Activated T-cell treated with anti-CD3 and anti-CD28 coated beads, Interleukin-2, amount 50 U/mL, for 24 hours (primary cell): ENCODE measurements at regions not wholly inside any gene's neighbourhood (a gene's known extent, or its start where the extent isn't known, plus 50 kb on each side); places are given as distances from the start of the nearest gene placed in this dataset.
"Not testable (repeated sequence)": the region's sequence is repeated elsewhere in the genome, so short reads cannot be mapped to it uniquely, and the experiment has no call there.

Experiments used
- DNase-seq: peaks from one replicate; pipeline ENCODE4 v3.0.0-alpha.2; 2020
- H3K27ac Mint-ChIP-seq: 2 replicates; pipeline ENCODE4 v1.8.0; 2020; ENCODE audit warnings: mild to moderate bottlenecking, mixed read lengths
- H3K27me3 Mint-ChIP-seq: 2 replicates; pipeline ENCODE4 v1.8.0; 2020; ENCODE audit warnings: mixed read lengths
- H3K36me3 Mint-ChIP-seq: 2 replicates; pipeline ENCODE4 v1.8.0; 2020; ENCODE audit warnings: low read depth, mixed read lengths
- H3K4me1 Mint-ChIP-seq: 2 replicates; pipeline ENCODE4 v1.8.0; 2020; ENCODE audit warnings: low read depth, mixed read lengths
- H3K4me3 Mint-ChIP-seq: 2 replicates; pipeline ENCODE4 v1.8.0; 2020; ENCODE audit warnings: mild to moderate bottlenecking, moderate library complexity, mixed read lengths
- H3K9me3 Mint-ChIP-seq: 2 replicates; pipeline ENCODE4 v1.8.0; 2020; ENCODE audit warnings: mixed read lengths

- Mint-ChIP-seq H3K4me3 (no peak overlapping the region), H3K36me3 (no peaks in the 10 kb centered on the region), H3K9me3 (peaks cover 4% of the 10 kb centered on the region), H3K27me3 (peaks cover 2% of the 10 kb centered on the region), H3K27ac (no peak overlapping the region), H3K4me1 (no peaks in the 10 kb centered on the region)
- no peak for DNase-seq
Measured at GRCh38 chr1:242710286-242710685, 185.8 kb upstream of the PLD5 start.

- Mint-ChIP-seq H3K4me1 (no peaks in the 10 kb centered on the region), H3K9me3 (no peaks in the 10 kb centered on the region), H3K4me3 (no peak overlapping the region), H3K36me3 (no peaks in the 10 kb centered on the region), H3K27me3 (peaks cover 10% of the 10 kb centered on the region), H3K27ac (no peak overlapping the region)
- DNase-seq, result no peak
Measured at GRCh38 chr1:242703467-242703866, 179.0 kb upstream of the PLD5 start.

DNA sequence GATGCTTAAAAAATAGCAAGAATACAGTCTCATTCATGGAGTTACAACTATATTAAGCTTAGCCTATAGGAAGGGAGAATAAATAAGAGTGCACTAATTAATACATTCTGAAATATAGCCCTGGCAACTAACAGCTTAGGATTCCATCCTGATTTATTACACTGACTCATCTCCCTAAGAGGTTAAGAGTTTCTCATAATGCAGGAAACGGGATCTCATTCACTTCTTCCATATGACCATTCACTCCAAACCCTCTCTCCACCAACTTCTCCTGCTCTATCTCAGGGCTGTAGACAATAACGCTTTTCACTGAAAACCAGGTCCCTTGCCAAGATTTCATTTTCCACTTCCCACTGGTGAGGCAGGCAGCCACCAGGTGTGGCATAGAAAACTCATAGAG is 168.5 kb upstream of the PLD5 start:
- Mint-ChIP-seq H3K27me3 (no peaks in the 10 kb centered on the region), H3K9me3 (peaks cover 4% of the 10 kb centered on the region)

DNA sequence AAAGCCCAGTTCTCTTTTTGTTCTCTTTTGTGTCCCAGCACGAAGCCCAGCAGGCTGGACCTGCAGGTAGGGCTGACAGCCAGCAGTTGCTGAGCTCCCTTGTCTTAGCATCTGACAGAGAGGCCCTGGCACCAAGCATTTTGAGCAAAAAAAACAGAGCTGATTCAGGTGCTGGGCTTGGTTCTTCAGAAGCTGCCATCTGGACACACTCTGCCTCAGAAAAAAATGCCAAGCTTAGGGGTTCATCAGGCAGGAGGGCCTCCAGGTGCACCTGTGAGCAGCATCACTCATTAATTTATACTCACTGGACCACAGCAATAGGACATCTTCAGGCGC is 167.1 kb upstream of the PLD5 start:
- DNase-seq, result no peak
- Mint-ChIP-seq H3K9me3 (peaks cover 4% of the 10 kb centered on the region), H3K36me3 (no peaks in the 10 kb centered on the region), H3K27me3 (no peaks in the 10 kb centered on the region), H3K4me1 (no peaks in the 10 kb centered on the region), H3K27ac (no peak overlapping the region), H3K4me3 (no peak overlapping the region)

More for the DNA sequence above, 168.5 kb upstream of the PLD5 start:
- Mint-ChIP-seq H3K27ac (no peak overlapping the region), H3K36me3 (no peaks in the 10 kb centered on the region), H3K4me1 (no peaks in the 10 kb centered on the region), H3K4me3 (no peak overlapping the region)
- no peak for DNase-seq

DNA sequence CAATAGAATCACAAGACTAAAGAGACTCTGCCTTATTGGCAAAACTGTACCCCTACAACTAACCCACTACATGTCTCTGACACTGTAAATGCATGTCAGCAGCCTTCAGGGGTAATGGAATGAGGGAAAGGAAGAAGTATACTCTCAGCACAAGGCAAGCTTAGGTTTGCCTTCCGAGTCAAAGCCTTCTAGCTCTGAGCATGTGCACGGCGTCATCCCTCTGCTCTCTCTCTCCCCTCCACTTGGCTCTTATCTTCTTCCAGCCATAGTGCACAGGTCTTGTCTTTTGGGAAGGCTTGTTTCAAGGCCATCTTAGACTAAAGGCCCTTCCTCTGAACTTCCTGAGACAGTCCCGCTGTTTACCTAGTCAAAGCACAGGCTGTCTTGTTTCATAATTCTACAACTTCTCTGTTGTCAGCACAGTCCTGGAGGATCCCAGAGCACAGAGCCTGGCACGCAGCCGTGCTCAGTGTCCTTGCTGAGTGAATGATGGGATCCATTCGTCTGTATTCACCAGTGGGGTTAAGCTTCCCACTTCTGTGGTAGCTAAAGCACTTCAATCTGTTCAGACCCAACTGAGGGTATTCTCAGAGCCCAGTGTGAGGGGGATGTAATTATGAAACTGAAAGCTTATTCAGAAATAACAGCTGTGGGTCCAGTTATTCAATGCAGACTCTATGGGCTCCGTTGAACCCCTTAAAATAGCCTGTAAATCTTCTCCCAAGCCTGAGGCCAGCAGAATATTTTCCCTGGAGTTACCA is 166.5 kb upstream of the PLD5 start:
- Mint-ChIP-seq H3K27me3 (no peaks in the 10 kb centered on the region), H3K4me3 (no peak overlapping the region), H3K27ac (no peak overlapping the region)

GRCh38 chr1:242689378-242689777 is 164.9 kb upstream of the PLD5 start:
- H3K27me3 Mint-ChIP-seq, result no peaks in the 10 kb centered on the region
- H3K9me3 Mint-ChIP-seq, result peaks cover 4% of the 10 kb centered on the region
- no peak for DNase-seq
- H3K36me3 Mint-ChIP-seq, result no peaks in the 10 kb centered on the region
- no peaks in the 10 kb centered on the region for H3K4me1 Mint-ChIP-seq
- no peak overlapping the region for H3K4me3 Mint-ChIP-seq
- no peak overlapping the region for H3K27ac Mint-ChIP-seq

More for the DNA sequence above, 166.5 kb upstream of the PLD5 start:
- no peak for DNase-seq
- H3K4me1 Mint-ChIP-seq, result no peaks in the 10 kb centered on the region
- peaks cover 4% of the 10 kb centered on the region for H3K9me3 Mint-ChIP-seq
- H3K36me3 Mint-ChIP-seq, result no peaks in the 10 kb centered on the region

DNA sequence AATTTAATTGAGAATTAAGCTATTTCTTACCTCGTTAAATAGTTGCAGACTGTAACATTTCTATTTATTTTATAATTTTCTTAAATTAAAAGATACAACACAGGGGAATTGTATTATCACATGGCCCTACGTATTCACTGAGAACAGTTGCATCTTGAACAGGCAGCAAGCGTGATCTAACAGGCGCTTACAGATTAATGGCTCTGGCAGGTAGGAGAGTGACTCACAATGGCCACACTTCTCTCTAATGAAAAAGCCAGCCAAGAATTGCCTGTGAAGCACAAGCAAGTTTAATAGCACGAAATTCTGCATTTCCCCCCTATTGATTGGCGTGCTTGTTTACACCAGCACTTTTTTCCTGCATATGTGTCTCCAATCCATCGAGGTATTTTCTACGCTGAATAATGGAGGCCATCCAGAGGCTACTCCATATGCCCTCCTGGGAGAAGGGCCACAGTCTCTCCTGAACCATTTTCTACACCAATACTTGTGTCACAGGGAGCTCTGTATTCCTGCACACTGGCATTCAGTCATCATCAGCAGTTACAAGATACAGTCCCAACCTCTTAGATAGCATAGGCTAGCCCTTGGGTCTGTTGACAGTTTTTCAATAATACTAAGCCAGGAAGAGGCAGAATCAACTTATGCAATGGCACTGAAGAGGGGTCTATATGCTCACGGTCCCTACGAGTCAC is 150.6 kb upstream of the PLD5 start:
- no peak overlapping the region for H3K4me3 Mint-ChIP-seq
- H3K9me3 Mint-ChIP-seq, result no peaks in the 10 kb centered on the region
- DNase-seq, result no peak
- no peaks in the 10 kb centered on the region for H3K36me3 Mint-ChIP-seq
- H3K4me1 Mint-ChIP-seq, result no peaks in the 10 kb centered on the region
- H3K27me3 Mint-ChIP-seq, result no peaks in the 10 kb centered on the region
- no peak overlapping the region for H3K27ac Mint-ChIP-seq

DNA sequence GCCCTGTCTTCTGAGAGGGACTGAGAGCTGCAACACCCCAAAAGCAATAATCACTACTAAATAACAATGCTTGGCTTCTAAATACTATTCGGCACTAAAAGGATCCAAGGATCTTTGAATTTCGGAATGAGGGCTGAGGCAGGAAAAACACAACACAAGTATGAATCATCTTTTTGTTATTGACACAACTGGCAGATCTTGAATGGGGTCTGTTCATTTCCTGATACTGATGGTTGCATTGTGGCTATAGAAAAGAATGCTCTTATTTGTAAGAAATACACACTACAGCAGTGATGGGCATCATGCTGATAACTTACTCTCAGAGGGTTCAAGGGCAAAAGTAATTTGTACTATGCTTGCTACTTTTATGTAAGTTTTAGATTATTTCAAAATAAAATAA is 149.2 kb upstream of the PLD5 start:
- H3K27me3 Mint-ChIP-seq, result no peaks in the 10 kb centered on the region
- no peak overlapping the region for H3K27ac Mint-ChIP-seq
- H3K4me3 Mint-ChIP-seq, result no peak overlapping the region
- no peaks in the 10 kb centered on the region for H3K9me3 Mint-ChIP-seq
- no peak for DNase-seq
- H3K36me3 Mint-ChIP-seq, result no peaks in the 10 kb centered on the region
- no peaks in the 10 kb centered on the region for H3K4me1 Mint-ChIP-seq

DNA sequence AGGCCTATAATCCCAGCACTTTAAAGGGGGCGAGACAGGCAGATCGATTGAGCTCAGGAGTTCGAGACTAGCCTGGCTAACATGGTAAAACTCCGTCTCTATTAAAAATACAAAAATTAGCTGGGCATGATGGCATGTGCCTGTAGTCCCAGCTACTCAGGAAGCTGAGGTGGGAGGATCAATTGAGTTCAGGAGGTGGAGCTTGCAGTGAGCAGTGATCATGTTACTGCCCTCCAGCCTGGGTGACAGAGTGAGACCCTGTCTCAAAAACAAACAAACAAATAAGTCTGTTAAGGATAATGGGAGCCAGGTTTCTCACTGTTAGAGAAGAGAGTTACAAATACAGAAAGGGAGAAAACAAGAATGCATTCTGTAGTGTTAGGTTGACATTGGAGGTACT is 148.7 kb upstream of the PLD5 start:
- H3K27me3 Mint-ChIP-seq, H3K4me3 Mint-ChIP-seq, H3K27ac Mint-ChIP-seq, H3K36me3 Mint-ChIP-seq, DNase-seq, H3K4me1 Mint-ChIP-seq, H3K9me3 Mint-ChIP-seq: not testable (repeated sequence)

- no peak overlapping the region for H3K27ac Mint-ChIP-seq
- no peak for DNase-seq
- H3K4me1 Mint-ChIP-seq, result no peaks in the 10 kb centered on the region
- no peaks in the 10 kb centered on the region for H3K27me3 Mint-ChIP-seq
- H3K4me3 Mint-ChIP-seq, result no peak overlapping the region
- H3K36me3 Mint-ChIP-seq, result no peaks in the 10 kb centered on the region
- H3K9me3 Mint-ChIP-seq, result no peaks in the 10 kb centered on the region
Measured at GRCh38 chr1:242670019-242670418, 145.5 kb upstream of the PLD5 start.

DNA sequence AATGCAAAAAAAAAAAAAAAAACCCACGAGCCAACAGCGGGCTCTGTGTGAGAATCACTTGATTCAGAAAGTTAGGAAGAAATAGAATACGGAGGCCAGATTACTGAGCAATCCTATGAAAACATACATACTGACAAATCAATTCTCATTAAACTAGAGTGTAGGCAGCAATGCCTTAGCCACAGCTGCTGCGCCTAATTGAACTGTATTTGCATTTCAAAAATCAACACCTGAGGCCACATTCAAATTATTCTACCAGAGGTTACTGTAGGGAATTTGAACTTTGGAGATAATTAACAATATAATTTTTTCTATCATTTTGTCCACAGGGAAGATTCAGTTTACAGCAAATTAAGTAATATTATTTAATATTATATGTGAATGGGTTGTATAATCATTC is 138.4 kb upstream of the PLD5 start:
- H3K4me1 Mint-ChIP-seq, result no peaks in the 10 kb centered on the region
- H3K36me3 Mint-ChIP-seq, result no peaks in the 10 kb centered on the region
- peaks cover 2% of the 10 kb centered on the region for H3K27me3 Mint-ChIP-seq
- no peak overlapping the region for H3K27ac Mint-ChIP-seq
- H3K9me3 Mint-ChIP-seq, result peaks cover 4% of the 10 kb centered on the region
- no peak for DNase-seq
- H3K4me3 Mint-ChIP-seq, result no peak overlapping the region

GRCh38 chr1:242653772-242654171 is 129.3 kb upstream of the PLD5 start:
- H3K27me3 Mint-ChIP-seq, H3K36me3 Mint-ChIP-seq, H3K9me3 Mint-ChIP-seq, H3K4me1 Mint-ChIP-seq, H3K27ac Mint-ChIP-seq, H3K4me3 Mint-ChIP-seq, DNase-seq: not testable (repeated sequence)

DNA sequence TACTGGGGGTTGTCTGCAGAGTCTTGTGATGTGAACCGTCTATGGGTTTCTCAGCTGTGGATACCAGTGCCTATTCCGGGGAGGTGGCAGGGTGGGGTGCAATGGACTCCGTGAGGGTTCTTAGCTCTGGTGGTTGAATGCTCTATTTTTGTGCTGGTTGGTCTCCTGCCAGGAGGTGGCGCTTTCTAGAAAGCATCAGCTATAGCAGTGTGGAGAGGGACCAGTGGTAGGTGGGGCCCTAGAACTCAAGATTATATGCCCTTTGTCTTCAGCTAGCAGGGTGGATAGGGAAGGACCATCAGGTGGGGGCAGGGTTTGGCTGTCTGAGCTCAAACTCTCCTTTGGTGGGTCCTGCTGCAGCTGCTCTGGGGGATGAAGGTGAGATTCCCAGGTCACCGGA is 127.3 kb upstream of the PLD5 start:
- no peak for DNase-seq
- Mint-ChIP-seq H3K9me3 (no peaks in the 10 kb centered on the region), H3K27ac (no peak overlapping the region), H3K4me1 (no peaks in the 10 kb centered on the region), H3K36me3 (no peaks in the 10 kb centered on the region), H3K4me3 (no peak overlapping the region), H3K27me3 (peaks cover 4% of the 10 kb centered on the region)

DNA sequence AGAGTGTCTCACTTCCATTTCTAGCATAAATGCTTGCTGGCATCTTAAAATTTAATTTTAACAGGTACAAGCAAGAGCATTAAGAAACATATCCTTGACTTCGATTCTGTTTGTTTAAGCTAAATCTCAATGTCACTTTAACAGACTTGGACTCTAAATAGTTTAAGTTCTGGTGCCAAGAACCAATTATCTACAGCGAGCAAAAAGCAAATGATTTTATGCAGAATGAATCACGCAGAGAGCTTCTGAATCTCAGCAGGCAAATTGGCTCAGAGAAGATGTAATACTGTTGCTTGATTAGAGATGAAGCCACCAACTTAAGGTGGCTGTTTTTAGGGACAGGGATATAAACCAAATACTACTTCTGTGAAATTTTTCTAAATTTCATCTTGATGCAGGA is 117.0 kb upstream of the PLD5 start:
- no peaks in the 10 kb centered on the region for H3K4me1 Mint-ChIP-seq
- no peak for DNase-seq
- H3K9me3 Mint-ChIP-seq, result no peaks in the 10 kb centered on the region
- no peaks in the 10 kb centered on the region for H3K27me3 Mint-ChIP-seq
- no peak overlapping the region for H3K4me3 Mint-ChIP-seq
- no peak overlapping the region for H3K27ac Mint-ChIP-seq
- H3K36me3 Mint-ChIP-seq, result no peaks in the 10 kb centered on the region

DNA sequence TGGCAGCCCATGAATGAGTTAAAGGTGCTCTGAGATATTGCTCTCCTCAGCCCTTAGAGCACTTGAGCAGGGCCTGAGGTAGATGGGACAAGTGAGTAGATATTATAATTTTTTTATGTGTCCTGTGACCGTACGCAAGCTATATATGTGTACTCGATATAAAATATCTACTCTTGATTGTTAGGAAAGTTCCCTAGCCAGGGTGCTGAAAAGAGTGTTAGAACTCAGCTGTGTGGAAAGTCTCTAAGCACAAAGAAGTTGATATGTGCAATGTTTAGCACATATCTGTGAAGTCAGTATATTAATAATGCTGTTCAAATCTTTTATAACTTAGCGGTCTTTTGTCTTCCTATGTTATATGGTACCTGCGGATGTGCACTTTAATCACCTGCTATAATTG is 114.6 kb upstream of the PLD5 start:
- Mint-ChIP-seq H3K9me3 (no peaks in the 10 kb centered on the region), H3K4me3 (no peak overlapping the region), H3K27ac (no peak overlapping the region), H3K36me3 (no peaks in the 10 kb centered on the region), H3K4me1 (no peaks in the 10 kb centered on the region), H3K27me3 (no peaks in the 10 kb centered on the region)
- DNase-seq, result no peak
